Smooth muscle cell (in vitro differentiated cells): ENCODE measurements at regions not wholly inside any gene's neighbourhood (a gene's known extent, or its start where the extent isn't known, plus 50 kb on each side); places are given as distances from the start of the nearest gene placed in this dataset.

Experiments used
- DNase-seq: peaks from one replicate; lab custom pipeline; 2025; ENCODE audit not compliant: unreplicated experiment; lab: John Stamatoyannopoulos, UW
- H2AFZ ChIP-seq: fragments of 200-600 bp; sonication (generic); 2 replicates; pipeline ENCODE4 v1.6.0; 2016; ENCODE audit warnings: antibody characterized with exemption, low read depth, mild to moderate bottlenecking
- H3F3A ChIP-seq: fragments of 200-600 bp; sonication (generic); 2 replicates; pipeline ENCODE4 v1.6.0; 2017; ENCODE audit warnings: antibody characterized with exemption, low read depth
- H3K27ac ChIP-seq: fragments of 200-600 bp; sonication (generic); 2 replicates; pipeline ENCODE4 v1.5.1; 2016; ENCODE audit warnings: low read depth, mild to moderate bottlenecking
- H3K27me3 ChIP-seq: fragments of 200-600 bp; sonication (generic); 2 replicates; pipeline ENCODE4 v1.6.1; 2016; ENCODE audit warnings: low read depth, mild to moderate bottlenecking
- H3K36me3 ChIP-seq: fragments of 200-600 bp; sonication (generic); 2 replicates; pipeline ENCODE4 v1.5.1; 2016; ENCODE audit warnings: low read depth
- H3K4me1 ChIP-seq: fragments of 200-600 bp; sonication (generic); 2 replicates; pipeline ENCODE4 v1.5.1; 2016; ENCODE audit warnings: low read depth
- H3K4me2 ChIP-seq: fragments of 200-600 bp; sonication (generic); 2 replicates; pipeline ENCODE4 v1.6.0; 2016; ENCODE audit warnings: mild to moderate bottlenecking
- H3K4me3 ChIP-seq: fragments of 200-600 bp; sonication (generic); 2 replicates; pipeline ENCODE4 v1.5.1; 2016; ENCODE audit warnings: mild to moderate bottlenecking
- H3K79me2 ChIP-seq: fragments of 200-600 bp; sonication (generic); 2 replicates; pipeline ENCODE4 v1.6.0; 2016; ENCODE audit warnings: low read depth, mild to moderate bottlenecking
- H3K9ac ChIP-seq: fragments of 200-600 bp; sonication (generic); 2 replicates; pipeline ENCODE4 v1.6.0; 2016; ENCODE audit warnings: low read depth
- H3K9me3 ChIP-seq: fragments of 200-600 bp; sonication (generic); replicated peaks from 2 replicates; pipeline ENCODE4 v1.5.1; 2016; ENCODE audit warnings: low read depth
- H4K20me1 ChIP-seq: fragments of 200-600 bp; sonication (generic); 2 replicates; pipeline ENCODE4 v1.6.0; 2016; ENCODE audit warnings: low read depth
- WGBS: methylation state at CpG from one replicate; pipeline ENCODE4 v1.1.7; 2016; ENCODE audit warnings: low lambda C conversion rate; 5-methylcytosine and 5-hydroxymethylcytosine counted together
- TF ChIP-seq, protein P1 (sequence below): fragments of 200-600 bp; sonication (generic); IDR thresholded peaks from 2 replicates; pipeline ENCODE4 v1.5.1; 2017; ENCODE audit warnings: borderline replicate concordance, mild to moderate bottlenecking, antibody characterized with exemption; ENCODE audit not compliant: insufficient read depth, poor library complexity, severe bottlenecking

DNA sequence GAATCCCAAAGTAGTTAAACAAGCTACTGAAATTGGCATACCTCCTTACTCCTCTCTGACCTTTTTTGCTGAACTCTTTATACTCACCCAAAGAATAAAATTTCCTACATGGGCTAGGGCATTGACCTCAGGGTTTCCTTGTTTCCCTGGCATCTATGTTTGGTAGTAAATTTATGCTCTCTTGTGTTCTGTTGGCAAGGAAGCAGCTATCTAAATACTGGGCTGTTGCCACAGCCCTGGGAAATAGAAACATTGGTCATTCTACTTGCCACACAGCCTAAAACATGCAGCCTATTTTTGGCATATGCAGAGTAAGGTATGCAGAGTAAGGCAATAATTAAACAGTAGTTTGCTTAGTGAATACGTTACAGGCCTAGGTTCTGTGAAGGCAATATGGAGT lies 351.4 kb downstream of the HLX start:
- no peak overlapping the region for H3K4me3 ChIP-seq
- DNase-seq, result no peak
- WGBS, result 81% methylated on average over 1 of the region's 1 CpG

DNA sequence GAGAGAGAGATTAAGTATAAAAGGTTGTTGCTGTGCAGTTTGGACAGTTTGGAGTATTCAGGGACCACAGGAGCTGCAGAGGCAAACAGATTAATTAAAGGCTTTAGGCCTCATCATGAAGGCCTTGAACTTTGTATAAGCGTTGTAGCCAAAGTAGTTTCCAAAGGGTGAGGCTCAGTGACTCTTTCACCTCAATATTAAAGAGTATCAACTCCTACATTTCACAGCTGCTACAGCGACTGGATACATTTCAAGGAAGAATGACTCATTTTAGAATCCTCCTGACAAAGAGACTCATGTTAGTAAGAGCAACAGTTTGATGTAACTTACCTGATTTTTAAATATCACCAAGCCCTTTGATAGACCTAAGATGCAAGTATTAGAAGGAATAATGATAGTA lies 355.5 kb downstream of the HLX start:
- Histone ChIP-seq H3F3A (no peaks in the 10 kb centered on the region), H3K79me2 (no peaks in the 10 kb centered on the region), H3K27me3 (no peaks in the 10 kb centered on the region), H2AFZ (no peak overlapping the region), H3K9ac (no peak overlapping the region), H3K4me2 (no peak overlapping the region), H3K9me3 (no peaks in the 10 kb centered on the region), H3K36me3 (no peaks in the 10 kb centered on the region), H4K20me1 (no peaks in the 10 kb centered on the region), H3K4me3 (no peak overlapping the region), H3K4me1 (no peaks in the 10 kb centered on the region), H3K27ac (no peak overlapping the region)
- no peak for DNase-seq
- 56% methylated on average over 2 of the region's 2 CpGs for whole genome bisulfite sequencing
- TF ChIP-seq, protein P1, sequence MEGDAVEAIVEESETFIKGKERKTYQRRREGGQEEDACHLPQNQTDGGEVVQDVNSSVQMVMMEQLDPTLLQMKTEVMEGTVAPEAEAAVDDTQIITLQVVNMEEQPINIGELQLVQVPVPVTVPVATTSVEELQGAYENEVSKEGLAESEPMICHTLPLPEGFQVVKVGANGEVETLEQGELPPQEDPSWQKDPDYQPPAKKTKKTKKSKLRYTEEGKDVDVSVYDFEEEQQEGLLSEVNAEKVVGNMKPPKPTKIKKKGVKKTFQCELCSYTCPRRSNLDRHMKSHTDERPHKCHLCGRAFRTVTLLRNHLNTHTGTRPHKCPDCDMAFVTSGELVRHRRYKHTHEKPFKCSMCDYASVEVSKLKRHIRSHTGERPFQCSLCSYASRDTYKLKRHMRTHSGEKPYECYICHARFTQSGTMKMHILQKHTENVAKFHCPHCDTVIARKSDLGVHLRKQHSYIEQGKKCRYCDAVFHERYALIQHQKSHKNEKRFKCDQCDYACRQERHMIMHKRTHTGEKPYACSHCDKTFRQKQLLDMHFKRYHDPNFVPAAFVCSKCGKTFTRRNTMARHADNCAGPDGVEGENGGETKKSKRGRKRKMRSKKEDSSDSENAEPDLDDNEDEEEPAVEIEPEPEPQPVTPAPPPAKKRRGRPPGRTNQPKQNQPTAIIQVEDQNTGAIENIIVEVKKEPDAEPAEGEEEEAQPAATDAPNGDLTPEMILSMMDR, result no peak

More for the DNA sequence above, 351.4 kb downstream of the HLX start:
- Histone ChIP-seq H3K9ac (no peak overlapping the region), H3K27ac (no peak overlapping the region), H2AFZ (no peak overlapping the region), H4K20me1 (no peaks in the 10 kb centered on the region), H3F3A (no peaks in the 10 kb centered on the region), H3K79me2 (no peaks in the 10 kb centered on the region), H3K27me3 (peaks cover 13% of the 10 kb centered on the region), H3K9me3 (no peaks in the 10 kb centered on the region), H3K4me1 (no peaks in the 10 kb centered on the region), H3K4me2 (no peak overlapping the region), H3K36me3 (no peaks in the 10 kb centered on the region)
- TF ChIP-seq, protein P1, result no peak

DNA sequence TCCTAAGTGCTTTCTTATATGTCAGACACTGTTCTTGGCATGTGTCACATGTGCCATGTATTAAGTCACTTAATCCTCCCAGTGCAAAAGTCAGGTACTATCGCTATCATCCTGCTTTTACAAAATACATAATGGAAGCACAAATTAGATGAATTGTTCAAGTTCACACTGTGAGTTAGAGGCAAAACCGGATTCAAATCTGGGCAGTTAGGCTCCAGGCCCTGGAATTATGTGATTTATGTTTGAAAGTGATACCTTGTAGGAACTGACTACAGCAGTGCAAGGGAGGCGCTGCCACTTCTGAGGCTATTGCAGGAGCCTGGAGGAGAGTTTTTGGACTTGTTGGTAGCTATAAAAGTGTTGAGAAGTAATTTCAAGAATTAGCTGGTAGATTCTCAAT lies 358.3 kb downstream of the HLX start:
- TF ChIP-seq, protein P1, result no peak
- WGBS, result 93% methylated on average over 3 of the region's 3 CpGs
- Histone ChIP-seq H4K20me1 (no peaks in the 10 kb centered on the region), H3K4me2 (no peak overlapping the region), H3K4me3 (no peak overlapping the region), H3K4me1 (no peaks in the 10 kb centered on the region), H3K27me3 (no peaks in the 10 kb centered on the region), H2AFZ (no peak overlapping the region), H3F3A (no peaks in the 10 kb centered on the region), H3K27ac (no peak overlapping the region), H3K79me2 (no peaks in the 10 kb centered on the region), H3K9ac (no peak overlapping the region), H3K9me3 (no peaks in the 10 kb centered on the region), H3K36me3 (no peaks in the 10 kb centered on the region)
- DNase-seq, result no peak

GRCh38 chr1:221239181-221239580 lies 359.9 kb downstream of the HLX start:
- H3F3A ChIP-seq, result no peaks in the 10 kb centered on the region
- no peak overlapping the region for H3K9ac ChIP-seq
- no peak for DNase-seq
- TF ChIP-seq, protein P1, result no peak
- 86% methylated on average over 4 of the region's 4 CpGs for WGBS
- no peaks in the 10 kb centered on the region for H3K36me3 ChIP-seq
- no peaks in the 10 kb centered on the region for H3K9me3 ChIP-seq
- H3K79me2 ChIP-seq, result no peaks in the 10 kb centered on the region
- no peak overlapping the region for H3K4me2 ChIP-seq
- H3K4me3 ChIP-seq, result no peak overlapping the region
- H2AFZ ChIP-seq, result no peak overlapping the region
- H3K4me1 ChIP-seq, result no peaks in the 10 kb centered on the region
- H3K27ac ChIP-seq, result no peak overlapping the region
- H4K20me1 ChIP-seq, result no peaks in the 10 kb centered on the region
- H3K27me3 ChIP-seq, result no peaks in the 10 kb centered on the region
